ENCODE measurements at regions not wholly inside any gene's neighbourhood (a gene's known extent, or its start where the extent isn't known, plus 50 kb on each side); places are given as distances from the start of the nearest gene placed in this dataset.
"Not testable (repeated sequence)": the region's sequence is repeated elsewhere in the genome, so short reads cannot be mapped to it uniquely, and the experiment has no call there.

- no peak for DNase-seq
These were observed 85.7 kb upstream of the PLD5 start for GRCh38 chr1:242610209-242610608.

GRCh38 chr1:242605521-242605920 is 81.0 kb upstream of the PLD5 start:
- DNase-seq: no peak

- no peak for DNase-seq
These were observed 77.5 kb upstream of the PLD5 start for GRCh38 chr1:242602001-242602400.

GRCh38 chr1:242593756-242594155 is 69.3 kb upstream of the PLD5 start:
- DNase-seq: not testable (repeated sequence)

- no peak for DNase-seq
These were observed 61.8 kb upstream of the PLD5 start for GRCh38 chr1:242586360-242586680.

- no peak for DNase-seq
These were observed 61.3 kb upstream of the PLD5 start for GRCh38 chr1:242585616-242586359.

GRCh38 chr1:242582669-242583068 is 58.2 kb upstream of the PLD5 start:
- DNase-seq: no peak

GRCh38 chr1:242579528-242580235 is 55.2 kb upstream of the PLD5 start:
- no peak for DNase-seq
